HepG2 (cell line): ENCODE measurements at regions not wholly inside any gene's neighbourhood (a gene's known extent, or its start where the extent isn't known, plus 50 kb on each side); places are given as distances from the start of the nearest gene placed in this dataset.
"Not testable (repeated sequence)": the region's sequence is repeated elsewhere in the genome, so short reads cannot be mapped to it uniquely, and the experiment has no call there.

Source experiments
- ATAC-seq: fragments of 200-7000 bp; cut with Tn5 transposase; 3 replicates; pipeline ENCODE4 v1.9.1; 2020; ENCODE audit warnings: mild to moderate bottlenecking, moderate library complexity
- BruUV-seq: library from RNA; stranded (reverse); fragments of 400-500 nt; replicated peaks from 2 replicates; lab custom pipeline; 2021; lab: Mats Ljungman, UMichigan
- CTCF ChIA-PET: fragments of 300-600 bp; formaldehyde crosslinking; extraction: SDS; loops from one replicate; lab custom pipeline; 2021; ENCODE audit warnings: low total read pairs, inconsistent platforms, low intra/inter-chr PET ratio; lab: Yijun Ruan, JAX
- POLR2A ChIA-PET: fragments of 350-600 bp; sonication (Branson Sonifier 250); formaldehyde crosslinking; loops from one replicate; lab custom pipeline; 2020; ENCODE audit warnings: antibody characterized with exemption, inconsistent platforms; lab: Yijun Ruan, JAX
- DNase-seq: peaks from one replicate; pipeline ENCODE4 v3.0.0-alpha.2; 2015; ENCODE audit warnings: low spot score
- FAIRE-seq: peaks from 3 replicates; lab custom pipeline; 2011; peaks lifted over from hg19 to GRCh38; lab: Jason Lieb, UNC
- H2AFZ ChIP-seq: one replicate; pipeline ENCODE4 v1.6.1; 2011; ENCODE audit warnings: low read length, inconsistent platforms
- H3K27ac ChIP-seq: fragments of 300-600 bp; 3 replicates; pipeline ENCODE4 v1.8.0; 2011; ENCODE audit warnings: mixed run types, mild to moderate bottlenecking, mixed read lengths, low read length, inconsistent platforms; ENCODE audit not compliant: insufficient read depth; ENCODE audit errors: extremely low read length
- H3K27me3 ChIP-seq, 2 experiments: fragments of 200-600 bp in 1 of 2; 2 replicates in 1 of 2; 3 replicates in 1 of 2; pipeline versions ENCODE4 v1.6.0 to v1.8.0; 2011; ENCODE audit warnings: low read length in 2 of 2, mild to moderate bottlenecking in 2 of 2, moderate library complexity in 2 of 2, inconsistent platforms in 1 of 2; ENCODE audit not compliant: insufficient read depth in 2 of 2, control insufficient read depth in 1 of 2
- H3K36me3 ChIP-seq, 2 experiments: fragments of 200-600 bp in 1 of 2; replicated peaks in 1 of 2; 2 replicates in 1 of 2; 3 replicates in 1 of 2; pipeline versions ENCODE4 v1.5.1 to v1.8.0; 2011; ENCODE audit warnings: low read length in 2 of 2, inconsistent platforms in 1 of 2; ENCODE audit not compliant: insufficient read depth in 2 of 2, control insufficient read depth in 1 of 2
- H3K4me1 ChIP-seq: 2 replicates; pipeline ENCODE4 v1.5.1; 2012; ENCODE audit warnings: low read length, inconsistent platforms; ENCODE audit not compliant: insufficient read depth
- H3K4me2 ChIP-seq: 2 replicates; pipeline ENCODE4 v1.6.0; 2011; ENCODE audit warnings: low read depth, low read length, inconsistent platforms
- H3K4me3 ChIP-seq, 3 experiments: fragments of 200-600 bp in 1 of 3; sonication (generic), shearing (Covaris generic) in 1 of 3; replicated peaks in 1 of 3; 2 replicates each; pipeline ENCODE4 v1.5.1; 2011 to 2016; ENCODE audit warnings: low read length in 3 of 3, inconsistent platforms in 2 of 3, low read depth in 2 of 3, mild to moderate bottlenecking in 2 of 3, control low read depth in 1 of 3, mixed read lengths in 1 of 3; ENCODE audit not compliant: insufficient read depth in 1 of 3
- H3K79me2 ChIP-seq: one replicate; pipeline ENCODE4 v1.6.1; 2011; ENCODE audit warnings: low read length, inconsistent platforms; ENCODE audit not compliant: insufficient read depth
- H3K9ac ChIP-seq: 2 replicates; pipeline ENCODE4 v1.6.0; 2011; ENCODE audit warnings: mild to moderate bottlenecking, low read depth, low read length, inconsistent platforms; ENCODE audit not compliant: insufficient read depth
- H3K9me3 ChIP-seq: 2 replicates; pipeline ENCODE4 v1.5.1; 2012; ENCODE audit warnings: mild to moderate bottlenecking, low read length
- H4K20me1 ChIP-seq: 2 replicates; pipeline ENCODE4 v1.6.0; 2011; ENCODE audit warnings: inconsistent platforms, mild to moderate bottlenecking, low read length, moderate library complexity; ENCODE audit not compliant: insufficient read depth
- ATF7 ChIP-seq, 2 experiments: fragments of 450-650 bp in 1 of 2; sonication (generic) in 1 of 2; formaldehyde crosslinking in 1 of 2; IDR thresholded peaks; 2 replicates each; pipeline versions ENCODE4 v1.4.0 to v1.6.1; 2016 to 2020; ENCODE audit warnings: antibody characterized with exemption in 1 of 2, mild to moderate bottlenecking in 1 of 2, missing genetic modification reagents in 1 of 2
- CREB1 ChIP-seq, 2 experiments: fragments of 450-650 bp in 1 of 2; IDR thresholded peaks; 2 replicates each; pipeline ENCODE4 v1.6.1; 2016 to 2017; ENCODE audit warnings: control low read depth in 1 of 2, mild to moderate bottlenecking in 1 of 2, missing compliant biosample characterization in 1 of 2, missing genetic modification characterization in 1 of 2
- JARID2 ChIP-seq: sonication (generic); formaldehyde crosslinking; IDR thresholded peaks from 2 replicates; pipeline ENCODE4 v1.8.1; 2023; ENCODE audit warnings: missing genetic modification reagents, inconsistent platforms; ENCODE audit not compliant: insufficient replicate concordance
- POLR2AphosphoS5 ChIP-seq: IDR thresholded peaks from 2 replicates; pipeline ENCODE4 v1.6.1; 2012; ENCODE audit warnings: low read depth, low read length
- RBM39 ChIP-seq: fragments of 200-400 bp; formaldehyde crosslinking; IDR thresholded peaks from one replicate; pipeline ENCODE4 v1.6.1; 2018; ENCODE audit warnings: antibody characterized with exemption, mild to moderate bottlenecking, low read depth, low read length; ENCODE audit not compliant: poor library complexity, severe bottlenecking
- TP53 ChIP-seq: sonication (generic); formaldehyde crosslinking; conservative IDR thresholded peaks from 2 replicates; pipeline ENCODE4 v1.4.0; 2020; ENCODE audit warnings: missing genetic modification reagents
- ZNF766 ChIP-seq: sonication (generic); formaldehyde crosslinking; IDR thresholded peaks from 2 replicates; pipeline ENCODE4 v1.5.0; 2020; ENCODE audit warnings: missing genetic modification reagents, borderline replicate concordance
- ZNF780A ChIP-seq: sonication (generic); formaldehyde crosslinking; IDR thresholded peaks from 2 replicates; pipeline ENCODE4 v1.8.0; 2022; ENCODE audit warnings: mild to moderate bottlenecking, missing genetic modification reagents, moderate library complexity
- WGBS: methylation state at CpG from one replicate; pipeline ENCODE4 v1.1.6; 2017; ENCODE audit warnings: low lambda C conversion rate; 5-methylcytosine and 5-hydroxymethylcytosine counted together
- in situ Hi-C: cut with HindIII; loops from 2 replicates; pipeline ENCODE4 v1.10.0; 2017; ENCODE audit warnings: low pct_unique_long_range_greater_than_20kb; ENCODE audit not compliant: extremely low pct_ligation_motif_present
- intact Hi-C: fragments of 100-400 bp; cut with micrococcal nuclease; formaldehyde crosslinking; loops from one replicate; pipeline ENCODE4 v1.10.0; 2022; ENCODE audit not compliant: unreplicated experiment
- TF ChIP-seq, protein P1 (sequence below): sonication (generic); formaldehyde crosslinking; IDR thresholded peaks from 2 replicates; pipeline ENCODE4 v1.5.1; 2020; ENCODE audit warnings: missing genetic modification reagents, mild to moderate bottlenecking, borderline replicate concordance

DNA sequence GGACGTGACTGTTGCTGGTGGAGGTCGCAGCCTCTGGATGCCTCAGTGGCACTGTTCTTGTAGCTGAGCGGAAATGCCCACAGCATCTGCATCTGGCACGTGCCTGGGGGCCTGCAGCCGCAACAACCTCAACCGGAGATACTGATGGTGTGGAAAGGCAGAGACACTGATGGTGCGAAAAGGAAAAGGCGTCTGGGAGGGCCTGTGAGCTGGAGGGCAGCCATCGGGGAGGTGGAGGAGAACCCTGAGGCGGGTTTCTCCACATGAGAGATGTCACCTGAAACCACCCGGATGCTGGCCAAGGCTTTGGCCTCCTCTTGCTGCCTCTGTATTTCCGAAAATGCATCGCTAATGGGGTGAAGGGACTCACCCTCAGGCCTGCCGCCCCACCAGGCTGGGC lies 284.8 kb upstream of the WSB1 start (continued):
- TF ChIP-seq POLR2AphosphoS5 (no peak), ZNF766 (CRISPR knock-in tag) (no peak), ZNF780A (CRISPR knock-in tag) (no peak), RBM39 (no peak), TP53 (CRISPR knock-in tag) (no peak), JARID2 (CRISPR knock-in tag) (no peak)
- TF ChIP-seq, protein P1, sequence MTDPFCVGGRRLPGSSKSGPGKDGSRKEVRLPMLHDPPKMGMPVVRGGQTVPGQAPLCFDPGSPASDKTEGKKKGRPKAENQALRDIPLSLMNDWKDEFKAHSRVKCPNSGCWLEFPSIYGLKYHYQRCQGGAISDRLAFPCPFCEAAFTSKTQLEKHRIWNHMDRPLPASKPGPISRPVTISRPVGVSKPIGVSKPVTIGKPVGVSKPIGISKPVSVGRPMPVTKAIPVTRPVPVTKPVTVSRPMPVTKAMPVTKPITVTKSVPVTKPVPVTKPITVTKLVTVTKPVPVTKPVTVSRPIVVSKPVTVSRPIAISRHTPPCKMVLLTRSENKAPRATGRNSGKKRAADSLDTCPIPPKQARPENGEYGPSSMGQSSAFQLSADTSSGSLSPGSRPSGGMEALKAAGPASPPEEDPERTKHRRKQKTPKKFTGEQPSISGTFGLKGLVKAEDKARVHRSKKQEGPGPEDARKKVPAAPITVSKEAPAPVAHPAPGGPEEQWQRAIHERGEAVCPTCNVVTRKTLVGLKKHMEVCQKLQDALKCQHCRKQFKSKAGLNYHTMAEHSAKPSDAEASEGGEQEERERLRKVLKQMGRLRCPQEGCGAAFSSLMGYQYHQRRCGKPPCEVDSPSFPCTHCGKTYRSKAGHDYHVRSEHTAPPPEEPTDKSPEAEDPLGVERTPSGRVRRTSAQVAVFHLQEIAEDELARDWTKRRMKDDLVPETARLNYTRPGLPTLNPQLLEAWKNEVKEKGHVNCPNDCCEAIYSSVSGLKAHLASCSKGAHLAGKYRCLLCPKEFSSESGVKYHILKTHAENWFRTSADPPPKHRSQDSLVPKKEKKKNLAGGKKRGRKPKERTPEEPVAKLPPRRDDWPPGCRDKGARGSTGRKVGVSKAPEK, result no peak

DNA sequence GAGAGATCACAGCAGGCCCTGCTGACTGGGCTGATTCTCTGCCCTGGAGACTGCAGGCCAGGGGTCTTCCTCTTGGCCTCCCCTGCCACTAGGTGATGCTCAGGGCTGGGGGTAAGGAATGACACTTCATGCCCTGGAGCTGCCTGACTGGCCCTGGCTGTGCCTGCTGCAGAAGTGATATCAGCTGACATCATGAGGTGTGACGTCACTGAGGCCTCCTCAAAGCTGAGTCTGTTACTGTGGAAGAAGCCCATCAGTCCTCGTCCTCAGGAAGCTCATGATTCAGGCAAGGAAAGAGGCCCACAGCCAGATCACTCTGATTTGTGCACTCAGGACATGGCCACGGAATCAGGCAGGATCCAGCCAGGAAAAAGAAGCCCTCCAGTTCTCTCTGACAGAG lies 283.8 kb upstream of the WSB1 start:
- not testable (repeated sequence) for DNase-seq; H4K20me1 ChIP-seq; H3K27me3 ChIP-seq; TF ChIP-seq ATF7, CREB1 (CRISPR knock-in tag; IDR thresholded peaks at IDR 0.05)
- peak; percentile 67 for TF ChIP-seq ATF7 (IDR thresholded peaks at IDR 0.05)
- peak; percentile 96 for TF ChIP-seq CREB1 (IDR thresholded peaks at IDR 0.05)
- TF ChIP-seq, all 625 proteins: peak for 2; not testable (repeated sequence) for 623
- H3K27ac ChIP-seq, H3K36me3 ChIP-seq, H3K9me3 ChIP-seq, H3K9ac ChIP-seq, H3K4me3 ChIP-seq, H3K4me2 ChIP-seq, H3K79me2 ChIP-seq, FAIRE-seq, in situ Hi-C loops, POLR2A ChIA-PET, CTCF ChIA-PET, BruUV-seq, H2AFZ ChIP-seq, intact Hi-C loops, H3K4me1 ChIP-seq: not testable (repeated sequence)
- 0% methylated on average over 1 of the region's 3 CpGs for WGBS
- peak; percentile 47 for ATAC-seq

DNA sequence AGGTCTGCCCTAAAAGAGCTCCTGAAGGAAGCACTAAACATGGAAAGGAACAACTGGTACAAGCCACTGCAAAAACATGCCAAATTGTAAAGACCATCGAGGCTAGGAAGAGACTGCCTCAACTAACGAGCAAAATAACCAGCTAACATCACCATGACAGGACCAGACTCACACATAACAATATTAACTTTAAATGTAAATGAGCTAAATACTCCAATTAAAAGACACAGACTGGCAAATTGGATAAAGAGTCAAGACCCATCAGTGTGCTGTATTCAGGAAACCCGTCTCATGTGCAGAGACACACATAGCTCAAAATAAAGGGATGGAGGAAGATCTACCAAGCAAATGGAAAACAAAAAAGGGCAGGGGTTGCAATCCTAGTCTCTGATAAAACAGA lies 263.4 kb upstream of the WSB1 start:
- H3K4me3 ChIP-seq, H3K27ac ChIP-seq, BruUV-seq, DNase-seq, POLR2A ChIA-PET, CTCF ChIA-PET, FAIRE-seq, H3K4me2 ChIP-seq, ATAC-seq, H3K9me3 ChIP-seq, intact Hi-C loops, H2AFZ ChIP-seq, H3K36me3 ChIP-seq, H3K9ac ChIP-seq, H3K4me1 ChIP-seq, H3K27me3 ChIP-seq, in situ Hi-C loops, H4K20me1 ChIP-seq, H3K79me2 ChIP-seq: not testable (repeated sequence)
- 2% methylated on average over 3 of the region's 3 CpGs for WGBS
